GM18519 (cell line): ENCODE measurements at regions not wholly inside any gene's neighbourhood (a gene's known extent, or its start where the extent isn't known, plus 50 kb on each side); places are given as distances from the start of the nearest gene placed in this dataset.

ENCODE experiments used
- ATAC-seq: cut with Tn5 transposase; IDR thresholded peaks from one replicate; pipeline ENCODE4 v1.9.1; 2021; ENCODE audit warnings: mild to moderate bottlenecking, moderate library complexity; ENCODE audit not compliant: unreplicated experiment, low FRiP score

GRCh38 chr5:4716781-4717180 lies 423.3 kb upstream of the ADAMTS16 start:
- no peak for ATAC-seq

- no peak for ATAC-seq
Observed at GRCh38 chr5:4717446-4717845, 422.7 kb upstream of the ADAMTS16 start.

- no peak for ATAC-seq
Observed at GRCh38 chr5:4720831-4721230, 419.3 kb upstream of the ADAMTS16 start.

- ATAC-seq = no peak
Observed at GRCh38 chr5:4722886-4723285, 417.2 kb upstream of the ADAMTS16 start.

- no peak for ATAC-seq
Observed at GRCh38 chr5:4725594-4725993, 414.5 kb upstream of the ADAMTS16 start.

GRCh38 chr5:4730279-4730678 lies 409.9 kb upstream of the ADAMTS16 start:
- no peak for ATAC-seq

- no peak for ATAC-seq
Observed at GRCh38 chr5:4734348-4734747, 405.8 kb upstream of the ADAMTS16 start.

- no peak for ATAC-seq
Observed at GRCh38 chr5:4735261-4735660, 404.9 kb upstream of the ADAMTS16 start.

- no peak for ATAC-seq
Observed at GRCh38 chr5:4737868-4738267, 402.3 kb upstream of the ADAMTS16 start.

GRCh38 chr5:4738298-4738697 lies 401.8 kb upstream of the ADAMTS16 start:
- ATAC-seq = no peak

- no peak for ATAC-seq
Observed at GRCh38 chr5:4740156-4740555, 400.0 kb upstream of the ADAMTS16 start.

GRCh38 chr5:4758550-4758949 lies 381.6 kb upstream of the ADAMTS16 start:
- ATAC-seq = no peak

- ATAC-seq = no peak
Observed at GRCh38 chr5:4758996-4759395, 381.1 kb upstream of the ADAMTS16 start.

- ATAC-seq = no peak
Observed at GRCh38 chr5:4762316-4762715, 377.8 kb upstream of the ADAMTS16 start.

GRCh38 chr5:4765411-4765810 lies 374.7 kb upstream of the ADAMTS16 start:
- ATAC-seq = no peak

GRCh38 chr5:4766101-4766500 lies 374.0 kb upstream of the ADAMTS16 start:
- no peak for ATAC-seq

- ATAC-seq = no peak
Observed at GRCh38 chr5:4772591-4772990, 367.5 kb upstream of the ADAMTS16 start.

GRCh38 chr5:4773827-4774317 lies 366.3 kb upstream of the ADAMTS16 start:
- no peak for ATAC-seq

GRCh38 chr5:4777435-4777834 lies 362.7 kb upstream of the ADAMTS16 start:
- no peak for ATAC-seq

GRCh38 chr5:4780633-4781032 lies 359.5 kb upstream of the ADAMTS16 start:
- ATAC-seq = no peak

GRCh38 chr5:4781299-4781698 lies 358.8 kb upstream of the ADAMTS16 start:
- ATAC-seq = no peak

GRCh38 chr5:4785971-4786370 lies 354.2 kb upstream of the ADAMTS16 start:
- no peak for ATAC-seq

GRCh38 chr5:4797445-4797844 lies 342.7 kb upstream of the ADAMTS16 start:
- ATAC-seq = no peak
